Esophagus squamous epithelium (tissue), 5 donors: ENCODE measurements at regions not wholly inside any gene's neighbourhood (a gene's known extent, or its start where the extent isn't known, plus 50 kb on each side); places are given as distances from the start of the nearest gene placed in this dataset.
A peak's percentile ranks its signal among the peaks of the same experiment; 100 is the strongest.

Experiments
- DNase-seq: peaks from one replicate; lab custom pipeline; 2025; lab: John Stamatoyannopoulos, UW
- H3K27ac ChIP-seq, 4 donors: fragments of 200-600 bp; sonication (generic); one replicate each; pipeline ENCODE4 v1.5.1; 2016 to 2019; ENCODE audit warnings: mild to moderate bottlenecking in 1 of 4
- H3K27me3 ChIP-seq, 4 donors: fragments of 200-600 bp; sonication (generic); 1 replicate in 3 of 4; 2 replicates in 1 of 4; pipeline versions ENCODE4 v1.5.1 to v1.6.0; 2017 to 2021; ENCODE audit warnings: antibody characterized with exemption in 1 of 4
- H3K36me3 ChIP-seq, 3 donors: fragments of 200-600 bp; sonication (generic); one replicate each; pipeline ENCODE4 v1.5.1; 2016 to 2019
- H3K4me1 ChIP-seq, 3 donors: fragments of 200-600 bp; sonication (generic); one replicate each; pipeline ENCODE4 v1.5.1; 2017 to 2019
- H3K4me3 ChIP-seq, 4 donors: fragments of 200-600 bp; sonication (generic); 1 replicate in 3 of 4; 2 replicates in 1 of 4; pipeline ENCODE4 v1.5.1; 2016 to 2019; ENCODE audit warnings: mild to moderate bottlenecking in 2 of 4, moderate library complexity in 1 of 4
- H3K9me3 ChIP-seq, 3 donors: fragments of 200-600 bp; sonication (generic); one replicate each; pipeline ENCODE4 v1.5.1; 2016 to 2019
- CTCF ChIP-seq, 6 experiments: fragments of 450-650 bp in 4 of 6; fragments of 200-600 bp in 2 of 6; sonication (generic) in 2 of 6; IDR thresholded peaks; one replicate each; pipeline ENCODE4 v1.5.1; 2016 to 2019; ENCODE audit warnings: antibody characterized with exemption in 6 of 6, mild to moderate bottlenecking in 4 of 6, moderate library complexity in 4 of 6
- POLR2A ChIP-seq, 4 donors: fragments of 450-650 bp; IDR thresholded peaks; one replicate each; pipeline ENCODE4 v1.6.1; 2017; ENCODE audit warnings: antibody characterized with exemption in 4 of 4, mild to moderate bottlenecking in 4 of 4, moderate library complexity in 3 of 4
- WGBS, 2 donors: methylation state at CpG; one replicate each; pipeline ENCODE4 v1.1.5; 2018; 5-methylcytosine and 5-hydroxymethylcytosine counted together
- intact Hi-C: fragments of 100-400 bp; cut with DNase I; formaldehyde crosslinking; loops from one replicate; pipeline ENCODE4 v1.15.0; 2022
- donor health status: DM: yes; HTN: yes; CAD: no.

GRCh38 chr15:62475591-62475990 is 310.5 kb upstream of the C2CD4B start:
- H3K4me3 ChIP-seq, result no peak overlapping the region
- peaks cover 0 to 35% (median 1%) of the 10 kb centered on the region in 3 donors for H3K4me1 ChIP-seq
- peak overlapping the region in 1 of 4 donors; percentile 47 for H3K27ac ChIP-seq
- WGBS, 2 donors, result 72 to 78% methylated on average over 1 to 2 of the region's 2 CpGs
- DNase-seq, result no peak
- no peaks in the 10 kb centered on the region for H3K27me3 ChIP-seq
- TF ChIP-seq POLR2A (IDR thresholded peaks at IDR 0.05) (no peak), CTCF (IDR thresholded peaks at IDR 0.05) (no peak)
- intact Hi-C loops, result no loop called here
- no peaks in the 10 kb centered on the region for H3K9me3 ChIP-seq
- H3K36me3 ChIP-seq, result no peaks in the 10 kb centered on the region

GRCh38 chr15:62476163-62476562 is 311.1 kb upstream of the C2CD4B start:
- peak overlapping the region in 1 of 4 donors; percentile 47 for H3K27ac ChIP-seq
- no peaks in the 10 kb centered on the region for H3K9me3 ChIP-seq
- DNase-seq, result no peak
- no peaks in the 10 kb centered on the region for H3K27me3 ChIP-seq
- TF ChIP-seq CTCF (IDR thresholded peaks at IDR 0.05) (no peak), POLR2A (IDR thresholded peaks at IDR 0.05) (no peak)
- H3K4me3 ChIP-seq, result no peak overlapping the region
- intact Hi-C loops, result no loop called here
- no peaks in the 10 kb centered on the region for H3K36me3 ChIP-seq
- H3K4me1 ChIP-seq, result peaks cover 0 to 32% (median 0%) of the 10 kb centered on the region in 3 donors
- WGBS, 2 donors, result 89 to 98% methylated on average over 6 to 9 of the region's 9 CpGs

GRCh38 chr15:62477929-62478328 is 312.8 kb upstream of the C2CD4B start:
- DNase-seq, result no peak
- Histone ChIP-seq H3K9me3 (no peaks in the 10 kb centered on the region), H3K36me3 (no peaks in the 10 kb centered on the region), H3K4me1 (peaks cover 0 to 33% (median 0%) of the 10 kb centered on the region in 3 donors), H3K4me3 (no peak overlapping the region), H3K27ac (no peak overlapping the region), H3K27me3 (no peaks in the 10 kb centered on the region)
- TF ChIP-seq POLR2A (IDR thresholded peaks at IDR 0.05) (no peak), CTCF (IDR thresholded peaks at IDR 0.05) (no peak)
- 60 to 81% methylated on average over 1 to 7 of the region's 9 CpGs for WGBS, 2 donors
- intact Hi-C loops, result no loop called here

GRCh38 chr15:62482785-62483429 is 317.8 kb upstream of the C2CD4B start:
- Histone ChIP-seq H3K36me3 (no peaks in the 10 kb centered on the region), H3K27ac (no peak overlapping the region), H3K27me3 (peaks cover 0 to 6% (median 0%) of the 10 kb centered on the region in 4 donors), H3K4me1 (peaks cover 0 to 18% (median 3%) of the 10 kb centered on the region in 3 donors), H3K9me3 (no peaks in the 10 kb centered on the region), H3K4me3 (no peak overlapping the region)
- DNase-seq, result no peak
- TF ChIP-seq CTCF (IDR thresholded peaks at IDR 0.05) (no peak), POLR2A (IDR thresholded peaks at IDR 0.05) (no peak)
- WGBS, 2 donors, result 62 to 65% methylated on average over 4 to 5 of the region's 5 CpGs
- intact Hi-C loops, result no loop called here

- Histone ChIP-seq H3K27me3 (peaks cover 0 to 6% (median 0%) of the 10 kb centered on the region in 4 donors), H3K4me1 (peaks cover 0 to 18% (median 3%) of the 10 kb centered on the region in 3 donors), H3K36me3 (no peaks in the 10 kb centered on the region), H3K4me3 (no peak overlapping the region), H3K27ac (peak overlapping the region in 1 of 4 donors; percentile 9), H3K9me3 (no peaks in the 10 kb centered on the region)
- no peak for DNase-seq
- intact Hi-C loops, result no loop called here
- TF ChIP-seq CTCF (IDR thresholded peaks at IDR 0.05) (no peak), POLR2A (IDR thresholded peaks at IDR 0.05) (no peak)
- WGBS, 2 donors, result 51 to 54% methylated on average over 3 to 4 of the region's 4 CpGs
Observed at GRCh38 chr15:62483814-62484213, 318.7 kb upstream of the C2CD4B start.
